Keratinocyte (primary cell): ENCODE measurements at regions not wholly inside any gene's neighbourhood (a gene's known extent, or its start where the extent isn't known, plus 50 kb on each side); places are given as distances from the start of the nearest gene placed in this dataset.
A peak's percentile ranks its signal among the peaks of the same experiment; 100 is the strongest.

ENCODE experiments used
- DNase-seq: peaks from one replicate; pipeline ENCODE4 v3.0.0-alpha.2; 2011; ENCODE audit warnings: low read depth, missing footprints, low spot score
- FAIRE-seq: peaks from 2 replicates; lab custom pipeline; 2011; peaks lifted over from hg19 to GRCh38; lab: Jason Lieb, UNC
- H2AFZ ChIP-seq: 2 replicates; pipeline ENCODE4 v1.6.0; 2012; ENCODE audit warnings: low read length, control low read depth, inconsistent platforms; ENCODE audit not compliant: control insufficient read depth
- H3K27ac ChIP-seq: 2 replicates; pipeline ENCODE4 v1.5.1; 2011; ENCODE audit warnings: low read length; ENCODE audit not compliant: control insufficient read depth, insufficient read depth
- H3K27me3 ChIP-seq: 3 replicates; pipeline ENCODE4 v1.6.0; 2011; ENCODE audit warnings: low read length; ENCODE audit not compliant: control insufficient read depth, insufficient read depth; ENCODE audit errors: extremely low read depth
- H3K36me3 ChIP-seq, 2 experiments: 2 replicates in 1 of 2; 3 replicates in 1 of 2; pipeline ENCODE4 v1.5.1; 2011; ENCODE audit warnings: low read length in 2 of 2, mild to moderate bottlenecking in 1 of 2; ENCODE audit not compliant: control insufficient read depth in 2 of 2, insufficient read depth in 2 of 2; ENCODE audit errors: extremely low read depth in 1 of 2
- H3K4me1 ChIP-seq: 3 replicates; pipeline ENCODE4 v1.5.1; 2011; ENCODE audit warnings: low read length; ENCODE audit not compliant: control insufficient read depth, insufficient read depth; ENCODE audit errors: extremely low read depth
- H3K4me2 ChIP-seq: 3 replicates; pipeline ENCODE4 v1.6.0; 2011; ENCODE audit warnings: low read depth, low read length; ENCODE audit not compliant: control insufficient read depth, insufficient read depth; ENCODE audit errors: extremely low read depth
- H3K4me3 ChIP-seq, 3 experiments: fragments of 200-600 bp in 1 of 3; sonication (generic) in 1 of 3; 2 replicates in 2 of 3; 3 replicates in 1 of 3; pipeline ENCODE4 v1.5.1; 2011 to 2016; ENCODE audit warnings: low read length in 3 of 3, mild to moderate bottlenecking in 3 of 3, control low read depth in 2 of 3, inconsistent platforms in 1 of 3, low read depth in 1 of 3, mixed read lengths in 1 of 3, mixed run types in 1 of 3, moderate library complexity in 1 of 3; ENCODE audit not compliant: control insufficient read depth in 2 of 3, insufficient read depth in 2 of 3; ENCODE audit errors: extremely low read depth in 1 of 3
- H3K79me2 ChIP-seq: 2 replicates; pipeline ENCODE4 v1.6.0; 2012; ENCODE audit warnings: low read length; ENCODE audit not compliant: control insufficient read depth, insufficient read depth
- H3K9ac ChIP-seq: 3 replicates; pipeline ENCODE4 v1.6.0; 2011; ENCODE audit warnings: low read length; ENCODE audit not compliant: control insufficient read depth, insufficient read depth; ENCODE audit errors: extremely low read depth
- H3K9me1 ChIP-seq: 3 replicates; pipeline ENCODE4 v1.6.0; 2011; ENCODE audit warnings: low read length; ENCODE audit not compliant: control insufficient read depth, insufficient read depth; ENCODE audit errors: extremely low read depth
- H3K9me3 ChIP-seq: 2 replicates; pipeline ENCODE4 v1.5.1; 2012; ENCODE audit warnings: low read depth, low read length; ENCODE audit not compliant: control insufficient read depth
- H4K20me1 ChIP-seq: 3 replicates; pipeline ENCODE4 v1.6.0; 2011; ENCODE audit warnings: low read length; ENCODE audit not compliant: control insufficient read depth, insufficient read depth; ENCODE audit errors: extremely low read depth
- EZH2 ChIP-seq: IDR thresholded peaks from one replicate; pipeline ENCODE4 v1.6.1; 2012; ENCODE audit warnings: inconsistent platforms, mild to moderate bottlenecking, low read length, moderate library complexity
- dilution Hi-C: fragments of 300-500 bp; cut with MboI; formaldehyde crosslinking; loops from one replicate; pipeline ENCODE4 v1.7.0; 2020; ENCODE audit warnings: low sequenced_read_pairs; ENCODE audit not compliant: extremely low pct_ligation_motif_present
- TF ChIP-seq, protein P1 (sequence below), 3 experiments: IDR thresholded peaks in 1 of 3; conservative IDR thresholded peaks in 1 of 3; optimal IDR thresholded peaks in 1 of 3; 2 replicates in 2 of 3; 3 replicates in 1 of 3; pipeline versions ENCODE3 to v1.5.1; 2011; ENCODE audit warnings: low read length in 3 of 3, mild to moderate bottlenecking in 3 of 3, moderate library complexity in 2 of 3, control low read depth in 1 of 3, inconsistent platforms in 1 of 3; ENCODE audit not compliant: insufficient read depth in 2 of 3; ENCODE audit errors: extremely low read depth in 1 of 3

DNA sequence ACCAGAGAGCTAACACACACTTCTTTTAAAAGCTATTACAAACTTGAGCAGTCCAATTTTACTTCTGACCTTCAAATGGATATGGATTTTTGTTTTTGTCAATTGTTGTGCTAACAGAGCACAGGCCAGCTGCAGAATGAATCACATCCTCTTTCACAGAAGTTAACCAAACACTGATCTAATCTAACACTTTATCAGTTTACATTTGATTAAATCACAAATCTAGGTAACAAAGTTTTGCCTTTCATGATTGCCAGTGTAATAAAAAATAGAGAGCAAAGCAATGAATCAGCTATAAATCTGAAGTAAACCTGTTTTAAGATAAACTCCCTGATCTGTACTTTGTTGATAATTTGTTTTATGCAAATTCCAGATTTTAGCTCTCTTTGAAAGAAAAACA lies 273.1 kb upstream of the RGS6 start:
- DNase-seq (no peak), FAIRE-seq (peak; percentile 71)
- H3K9me1 ChIP-seq: no peaks in the 10 kb centered on the region
- no peaks in the 10 kb centered on the region for H4K20me1 ChIP-seq
- peaks cover 0 to 4% of the 10 kb centered on the region in 2 experiments for H3K36me3 ChIP-seq
- no peak overlapping the region for H3K9ac ChIP-seq
- H3K27ac ChIP-seq: no peak overlapping the region
- no peak overlapping the region for H2AFZ ChIP-seq
- H3K79me2 ChIP-seq: no peaks in the 10 kb centered on the region
- H3K27me3 ChIP-seq: no peaks in the 10 kb centered on the region
- H3K4me1 ChIP-seq: peaks cover 13% of the 10 kb centered on the region
- TF ChIP-seq EZH2: no peak
- TF ChIP-seq, protein P1, sequence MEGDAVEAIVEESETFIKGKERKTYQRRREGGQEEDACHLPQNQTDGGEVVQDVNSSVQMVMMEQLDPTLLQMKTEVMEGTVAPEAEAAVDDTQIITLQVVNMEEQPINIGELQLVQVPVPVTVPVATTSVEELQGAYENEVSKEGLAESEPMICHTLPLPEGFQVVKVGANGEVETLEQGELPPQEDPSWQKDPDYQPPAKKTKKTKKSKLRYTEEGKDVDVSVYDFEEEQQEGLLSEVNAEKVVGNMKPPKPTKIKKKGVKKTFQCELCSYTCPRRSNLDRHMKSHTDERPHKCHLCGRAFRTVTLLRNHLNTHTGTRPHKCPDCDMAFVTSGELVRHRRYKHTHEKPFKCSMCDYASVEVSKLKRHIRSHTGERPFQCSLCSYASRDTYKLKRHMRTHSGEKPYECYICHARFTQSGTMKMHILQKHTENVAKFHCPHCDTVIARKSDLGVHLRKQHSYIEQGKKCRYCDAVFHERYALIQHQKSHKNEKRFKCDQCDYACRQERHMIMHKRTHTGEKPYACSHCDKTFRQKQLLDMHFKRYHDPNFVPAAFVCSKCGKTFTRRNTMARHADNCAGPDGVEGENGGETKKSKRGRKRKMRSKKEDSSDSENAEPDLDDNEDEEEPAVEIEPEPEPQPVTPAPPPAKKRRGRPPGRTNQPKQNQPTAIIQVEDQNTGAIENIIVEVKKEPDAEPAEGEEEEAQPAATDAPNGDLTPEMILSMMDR (optimal IDR thresholded peaks at IDR 0.05 in 1 of 3, IDR thresholded peaks at IDR 0.05 in 1 of 3, conservative IDR thresholded peaks at IDR 0.05 in 1 of 3; ENCODE audit: extremely low read depth in 1 of 3, insufficient read depth in 2 of 3, low read length in 3 of 3): no peak
- H3K4me2 ChIP-seq: no peak overlapping the region
- H3K9me3 ChIP-seq: no peaks in the 10 kb centered on the region
- no peak overlapping the region for H3K4me3 ChIP-seq
- dilution Hi-C loops: no loop called here

DNA sequence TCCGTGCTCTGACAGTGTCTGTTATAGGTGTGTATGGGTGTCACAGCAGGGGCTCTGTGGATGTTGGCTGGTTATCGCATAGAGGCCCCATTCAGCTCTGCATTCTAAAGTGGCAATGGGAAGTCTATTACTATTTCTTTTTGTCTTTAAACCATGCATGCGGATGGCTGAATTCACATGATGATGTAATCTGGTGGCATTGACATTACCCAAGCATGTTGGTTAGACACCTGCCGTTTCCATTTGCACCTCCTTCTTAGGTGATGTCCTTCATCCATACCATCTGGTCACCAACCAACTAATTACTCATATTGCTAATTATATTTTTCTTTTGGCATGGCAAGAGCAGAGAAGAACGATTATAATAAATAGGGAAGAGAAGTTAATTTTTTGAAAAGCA lies 270.8 kb upstream of the RGS6 start:
- dilution Hi-C loops: no loop called here
- Histone ChIP-seq H3K36me3 (peaks cover 0 to 4% of the 10 kb centered on the region in 2 experiments), H3K9me1 (no peaks in the 10 kb centered on the region), H3K4me3 (no peak overlapping the region), H3K27me3 (no peaks in the 10 kb centered on the region), H3K4me2 (no peak overlapping the region), H4K20me1 (no peaks in the 10 kb centered on the region), H3K79me2 (no peaks in the 10 kb centered on the region), H2AFZ (no peak overlapping the region), H3K9me3 (no peaks in the 10 kb centered on the region), H3K4me1 (peaks cover 19% of the 10 kb centered on the region), H3K27ac (no peak overlapping the region), H3K9ac (no peak overlapping the region)
- TF ChIP-seq, protein P1 (optimal IDR thresholded peaks at IDR 0.05 in 1 of 3, IDR thresholded peaks at IDR 0.05 in 1 of 3, conservative IDR thresholded peaks at IDR 0.05 in 1 of 3; ENCODE audit: extremely low read depth in 1 of 3, insufficient read depth in 2 of 3, low read length in 3 of 3): no peak
- TF ChIP-seq EZH2: no peak
- FAIRE-seq: no peak
- DNase-seq: no peak
